Keratinocyte (primary cell): ENCODE measurements at regions not wholly inside any gene's neighbourhood (a gene's known extent, or its start where the extent isn't known, plus 50 kb on each side); places are given as distances from the start of the nearest gene placed in this dataset.

Source experiments
- EZH2 ChIP-seq: IDR thresholded peaks from one replicate; pipeline ENCODE4 v1.6.1; 2012; ENCODE audit warnings: inconsistent platforms, mild to moderate bottlenecking, low read length, moderate library complexity
- TF ChIP-seq, protein P1 (sequence below), 3 experiments: IDR thresholded peaks in 1 of 3; conservative IDR thresholded peaks in 1 of 3; optimal IDR thresholded peaks in 1 of 3; 2 replicates in 2 of 3; 3 replicates in 1 of 3; pipeline versions ENCODE3 to v1.5.1; 2011; ENCODE audit warnings: low read length in 3 of 3, mild to moderate bottlenecking in 3 of 3, moderate library complexity in 2 of 3, control low read depth in 1 of 3, inconsistent platforms in 1 of 3; ENCODE audit not compliant: insufficient read depth in 2 of 3; ENCODE audit errors: extremely low read depth in 1 of 3

DNA sequence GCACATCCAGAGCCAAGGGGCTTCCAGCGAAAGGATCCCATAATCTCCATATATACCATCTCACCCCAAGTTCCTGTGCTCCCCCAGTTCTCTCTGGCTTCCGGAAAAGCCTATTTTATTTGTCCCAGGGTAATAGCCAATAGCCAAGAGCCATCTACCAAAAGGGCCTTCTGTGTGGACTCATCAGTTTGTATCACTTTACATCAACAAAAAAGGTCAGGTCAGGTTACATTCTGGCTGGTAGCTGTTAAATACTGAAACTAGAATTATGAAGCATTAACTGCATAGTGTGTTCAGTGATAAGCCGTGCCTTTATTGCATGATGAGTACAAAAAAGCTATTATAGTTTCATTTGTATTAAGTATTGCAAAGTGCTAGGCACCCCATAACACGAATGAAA, 223.7 kb downstream of the IRS1 start:
- TF ChIP-seq, protein P1, sequence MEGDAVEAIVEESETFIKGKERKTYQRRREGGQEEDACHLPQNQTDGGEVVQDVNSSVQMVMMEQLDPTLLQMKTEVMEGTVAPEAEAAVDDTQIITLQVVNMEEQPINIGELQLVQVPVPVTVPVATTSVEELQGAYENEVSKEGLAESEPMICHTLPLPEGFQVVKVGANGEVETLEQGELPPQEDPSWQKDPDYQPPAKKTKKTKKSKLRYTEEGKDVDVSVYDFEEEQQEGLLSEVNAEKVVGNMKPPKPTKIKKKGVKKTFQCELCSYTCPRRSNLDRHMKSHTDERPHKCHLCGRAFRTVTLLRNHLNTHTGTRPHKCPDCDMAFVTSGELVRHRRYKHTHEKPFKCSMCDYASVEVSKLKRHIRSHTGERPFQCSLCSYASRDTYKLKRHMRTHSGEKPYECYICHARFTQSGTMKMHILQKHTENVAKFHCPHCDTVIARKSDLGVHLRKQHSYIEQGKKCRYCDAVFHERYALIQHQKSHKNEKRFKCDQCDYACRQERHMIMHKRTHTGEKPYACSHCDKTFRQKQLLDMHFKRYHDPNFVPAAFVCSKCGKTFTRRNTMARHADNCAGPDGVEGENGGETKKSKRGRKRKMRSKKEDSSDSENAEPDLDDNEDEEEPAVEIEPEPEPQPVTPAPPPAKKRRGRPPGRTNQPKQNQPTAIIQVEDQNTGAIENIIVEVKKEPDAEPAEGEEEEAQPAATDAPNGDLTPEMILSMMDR (optimal IDR thresholded peaks at IDR 0.05 in 1 of 3, IDR thresholded peaks at IDR 0.05 in 1 of 3, conservative IDR thresholded peaks at IDR 0.05 in 1 of 3; ENCODE audit: extremely low read depth in 1 of 3, insufficient read depth in 2 of 3, low read length in 3 of 3), result no peak
- TF ChIP-seq EZH2, result no peak
